ENCODE measurements at regions not wholly inside any gene's neighbourhood (a gene's known extent, or its start where the extent isn't known, plus 50 kb on each side); places are given as distances from the start of the nearest gene placed in this dataset.

DNA sequence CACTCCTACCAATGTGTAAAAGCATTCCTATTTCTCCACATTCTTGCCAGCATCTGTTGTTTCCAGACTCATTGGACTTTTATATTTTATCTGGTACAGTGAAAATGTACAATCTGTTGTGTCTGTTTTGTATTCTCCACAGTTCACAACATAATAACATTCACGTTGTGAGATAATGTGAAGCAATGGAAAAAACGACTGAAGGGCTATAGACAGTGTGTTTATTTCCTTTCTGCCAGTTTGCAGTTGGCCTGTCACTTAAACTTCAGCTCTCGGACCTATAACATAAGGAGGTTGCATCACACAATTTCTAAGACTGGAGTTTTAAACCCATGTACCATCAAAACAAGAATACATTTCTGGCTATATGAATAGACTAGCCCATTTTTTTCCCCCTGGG, 965.5 kb upstream of the ATXN8OS start:
- Histone ChIP-seq H3K4me3 (ENCODE audit: low read depth, low read length, poor library complexity, severe bottlenecking) (no peak overlapping the region), H3K27me3 (replicated peaks; ENCODE audit: insufficient read depth, low read depth, low read length, poor library complexity) (no peaks in the 10 kb centered on the region), H3K27ac (ENCODE audit: low read depth, low read length, poor library complexity, severe bottlenecking) (no peak overlapping the region), H3K36me3 (ENCODE audit: insufficient read depth, low read length, poor library complexity, severe bottlenecking) (no peaks in the 10 kb centered on the region), H3K4me1 (ENCODE audit: insufficient read depth, low read length, poor library complexity, severe bottlenecking) (no peaks in the 10 kb centered on the region), H3K9me3 (ENCODE audit: low read depth, low read length, poor library complexity, severe bottlenecking) (no peaks in the 10 kb centered on the region)
- intact Hi-C loops (cut with micrococcal nuclease; ENCODE audit: unreplicated experiment): no loop called here
- no peak for DNase-seq (ENCODE audit: low spot score)
- CTCF ChIA-PET: no interaction called here
- POLR2A ChIA-PET (ENCODE audit: low non-redundant PET): no interaction called here
- TF ChIP-seq EZH2 (IDR thresholded peaks at IDR 0.05; ENCODE audit: borderline replicate concordance, low read depth, low read length, poor library complexity, severe bottlenecking): no peak
- TF ChIP-seq, protein P1, sequence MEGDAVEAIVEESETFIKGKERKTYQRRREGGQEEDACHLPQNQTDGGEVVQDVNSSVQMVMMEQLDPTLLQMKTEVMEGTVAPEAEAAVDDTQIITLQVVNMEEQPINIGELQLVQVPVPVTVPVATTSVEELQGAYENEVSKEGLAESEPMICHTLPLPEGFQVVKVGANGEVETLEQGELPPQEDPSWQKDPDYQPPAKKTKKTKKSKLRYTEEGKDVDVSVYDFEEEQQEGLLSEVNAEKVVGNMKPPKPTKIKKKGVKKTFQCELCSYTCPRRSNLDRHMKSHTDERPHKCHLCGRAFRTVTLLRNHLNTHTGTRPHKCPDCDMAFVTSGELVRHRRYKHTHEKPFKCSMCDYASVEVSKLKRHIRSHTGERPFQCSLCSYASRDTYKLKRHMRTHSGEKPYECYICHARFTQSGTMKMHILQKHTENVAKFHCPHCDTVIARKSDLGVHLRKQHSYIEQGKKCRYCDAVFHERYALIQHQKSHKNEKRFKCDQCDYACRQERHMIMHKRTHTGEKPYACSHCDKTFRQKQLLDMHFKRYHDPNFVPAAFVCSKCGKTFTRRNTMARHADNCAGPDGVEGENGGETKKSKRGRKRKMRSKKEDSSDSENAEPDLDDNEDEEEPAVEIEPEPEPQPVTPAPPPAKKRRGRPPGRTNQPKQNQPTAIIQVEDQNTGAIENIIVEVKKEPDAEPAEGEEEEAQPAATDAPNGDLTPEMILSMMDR (conservative IDR thresholded peaks at IDR 0.05; ENCODE audit: low read depth, low read length): no peak
- no TSS peak for BruUV-seq (replicated peaks)

DNA sequence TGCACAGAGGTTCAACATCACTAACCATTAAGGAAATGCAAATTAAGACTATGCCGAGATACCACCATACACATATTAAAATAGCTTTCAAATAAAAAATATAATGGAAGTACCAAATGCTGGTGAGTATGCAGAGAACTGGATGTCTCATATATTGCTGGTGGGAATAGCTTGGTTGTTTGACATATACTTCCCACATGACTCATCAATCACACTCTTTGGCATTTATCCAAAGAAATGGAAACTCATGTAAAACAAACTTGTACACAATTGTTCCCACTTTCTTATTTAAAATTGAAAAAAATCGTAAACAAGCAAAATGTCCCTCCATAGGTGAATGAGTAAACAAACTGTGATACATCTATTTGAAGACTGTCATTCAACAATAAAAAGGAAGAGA, 982.6 kb upstream of the ATXN8OS start:
- CTCF ChIA-PET: no interaction called here
- POLR2A ChIA-PET (ENCODE audit: low non-redundant PET): no interaction called here
- H3K4me3 ChIP-seq (ENCODE audit: low read depth, low read length, poor library complexity, severe bottlenecking): no peak overlapping the region
- no peak overlapping the region for H3K27ac ChIP-seq (ENCODE audit: low read depth, low read length, poor library complexity, severe bottlenecking)
- intact Hi-C loops (cut with micrococcal nuclease; ENCODE audit: unreplicated experiment): no loop called here
- BruUV-seq (replicated peaks): no TSS peak
- no peaks in the 10 kb centered on the region for H3K9me3 ChIP-seq (ENCODE audit: low read depth, low read length, poor library complexity, severe bottlenecking)
- H3K36me3 ChIP-seq (ENCODE audit: insufficient read depth, low read length, poor library complexity, severe bottlenecking): no peaks in the 10 kb centered on the region
- no peak for DNase-seq (ENCODE audit: low spot score)
- no peaks in the 10 kb centered on the region for H3K27me3 ChIP-seq (replicated peaks; ENCODE audit: insufficient read depth, low read depth, low read length, poor library complexity)
- H3K4me1 ChIP-seq (ENCODE audit: insufficient read depth, low read length, poor library complexity, severe bottlenecking): no peaks in the 10 kb centered on the region
- TF ChIP-seq, protein P1 (conservative IDR thresholded peaks at IDR 0.05; ENCODE audit: low read depth, low read length): no peak
- TF ChIP-seq EZH2 (IDR thresholded peaks at IDR 0.05; ENCODE audit: borderline replicate concordance, low read depth, low read length, poor library complexity, severe bottlenecking): no peak

DNA sequence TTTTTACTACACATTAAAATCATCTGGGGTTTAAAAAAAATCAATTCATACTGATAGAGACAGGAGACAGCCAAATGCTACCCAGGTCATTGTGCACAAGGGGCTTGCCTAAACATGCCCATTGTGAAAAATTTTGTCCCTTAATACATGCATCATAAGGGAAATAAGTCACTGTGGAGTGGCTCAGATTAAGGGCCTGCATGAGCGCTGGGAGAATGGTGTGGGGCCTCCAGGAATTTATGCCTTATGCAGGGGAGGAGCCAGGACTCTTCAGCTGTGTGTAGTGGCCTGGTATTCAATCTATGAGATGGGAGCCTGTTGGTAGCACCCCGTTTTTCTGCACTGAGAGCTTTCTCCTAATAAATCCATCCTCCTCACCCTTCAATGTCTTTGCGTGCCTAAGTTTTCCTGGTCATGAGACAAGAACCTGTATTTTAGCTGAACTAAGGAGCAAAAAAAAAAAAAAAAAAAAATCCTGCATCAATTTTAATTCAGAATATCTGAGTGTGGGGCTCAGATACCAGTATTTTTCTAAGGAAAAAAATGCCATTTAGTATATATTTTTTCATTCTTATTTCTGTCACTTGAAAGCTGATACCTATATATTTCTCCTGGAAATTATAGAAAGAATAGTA, 997.6 kb upstream of the ATXN8OS start:
- no peaks in the 10 kb centered on the region for H3K27me3 ChIP-seq (replicated peaks; ENCODE audit: insufficient read depth, low read depth, low read length, poor library complexity)
- H3K4me1 ChIP-seq (ENCODE audit: insufficient read depth, low read length, poor library complexity, severe bottlenecking): no peaks in the 10 kb centered on the region
- ChIA-PET POLR2A (ENCODE audit: low non-redundant PET) (no interaction called here), CTCF (no interaction called here)
- no peak for TF ChIP-seq EZH2 (IDR thresholded peaks at IDR 0.05; ENCODE audit: borderline replicate concordance, low read depth, low read length, poor library complexity, severe bottlenecking)
- TF ChIP-seq, protein P1 (conservative IDR thresholded peaks at IDR 0.05; ENCODE audit: low read depth, low read length): no peak
- H3K36me3 ChIP-seq (ENCODE audit: insufficient read depth, low read length, poor library complexity, severe bottlenecking): no peaks in the 10 kb centered on the region
- intact Hi-C loops (cut with micrococcal nuclease; ENCODE audit: unreplicated experiment): no loop called here
- H3K4me3 ChIP-seq (ENCODE audit: low read depth, low read length, poor library complexity, severe bottlenecking): no peak overlapping the region
- BruUV-seq (replicated peaks): no TSS peak
- H3K27ac ChIP-seq (ENCODE audit: low read depth, low read length, poor library complexity, severe bottlenecking): no peak overlapping the region
- peaks cover 4% of the 10 kb centered on the region for H3K9me3 ChIP-seq (ENCODE audit: low read depth, low read length, poor library complexity, severe bottlenecking)
- DNase-seq (ENCODE audit: low spot score): no peak

Data from A673 (cell line).